SJSA1 (cell line): ENCODE measurements at regions not wholly inside any gene's neighbourhood (a gene's known extent, or its start where the extent isn't known, plus 50 kb on each side); places are given as distances from the start of the nearest gene placed in this dataset.
A peak's percentile ranks its signal among the peaks of the same experiment; 100 is the strongest.
"Not testable (repeated sequence)": the region's sequence is repeated elsewhere in the genome, so short reads cannot be mapped to it uniquely, and the experiment has no call there.

ENCODE experiments used
- DNase-seq, 2 experiments: peaks; one replicate each; pipeline ENCODE4 v3.0.0-alpha.2; 2015 to 2020; ENCODE audit warnings: low spot score in 2 of 2, low read depth in 1 of 2
- H3K27ac ChIP-seq: fragments of 250-450 bp; sonication (Bioruptor Pico); 2 replicates; pipeline ENCODE4 v1.5.1; 2020; ENCODE audit warnings: mild to moderate bottlenecking, moderate library complexity
- H3K27me3 ChIP-seq: fragments of 250-450 bp; sonication (Bioruptor Pico); replicated peaks from 2 replicates; pipeline ENCODE4 v1.5.1; 2020; ENCODE audit warnings: mild to moderate bottlenecking, moderate library complexity
- H3K36me3 ChIP-seq: fragments of 250-450 bp; sonication (Bioruptor Pico); 2 replicates; pipeline ENCODE4 v1.5.1; 2020; ENCODE audit warnings: mild to moderate bottlenecking
- H3K4me1 ChIP-seq: fragments of 250-450 bp; sonication (Bioruptor Pico); replicated peaks from 2 replicates; pipeline ENCODE4 v1.6.1; 2021; ENCODE audit warnings: mild to moderate bottlenecking
- H3K4me3 ChIP-seq: fragments of 250-450 bp; sonication (Bioruptor Pico); 2 replicates; pipeline ENCODE4 v1.5.1; 2020; ENCODE audit warnings: mild to moderate bottlenecking
- H3K9me3 ChIP-seq: fragments of 250-450 bp; sonication (Bioruptor Pico); replicated peaks from 2 replicates; pipeline ENCODE4 v1.5.1; 2020; ENCODE audit warnings: mild to moderate bottlenecking

DNA sequence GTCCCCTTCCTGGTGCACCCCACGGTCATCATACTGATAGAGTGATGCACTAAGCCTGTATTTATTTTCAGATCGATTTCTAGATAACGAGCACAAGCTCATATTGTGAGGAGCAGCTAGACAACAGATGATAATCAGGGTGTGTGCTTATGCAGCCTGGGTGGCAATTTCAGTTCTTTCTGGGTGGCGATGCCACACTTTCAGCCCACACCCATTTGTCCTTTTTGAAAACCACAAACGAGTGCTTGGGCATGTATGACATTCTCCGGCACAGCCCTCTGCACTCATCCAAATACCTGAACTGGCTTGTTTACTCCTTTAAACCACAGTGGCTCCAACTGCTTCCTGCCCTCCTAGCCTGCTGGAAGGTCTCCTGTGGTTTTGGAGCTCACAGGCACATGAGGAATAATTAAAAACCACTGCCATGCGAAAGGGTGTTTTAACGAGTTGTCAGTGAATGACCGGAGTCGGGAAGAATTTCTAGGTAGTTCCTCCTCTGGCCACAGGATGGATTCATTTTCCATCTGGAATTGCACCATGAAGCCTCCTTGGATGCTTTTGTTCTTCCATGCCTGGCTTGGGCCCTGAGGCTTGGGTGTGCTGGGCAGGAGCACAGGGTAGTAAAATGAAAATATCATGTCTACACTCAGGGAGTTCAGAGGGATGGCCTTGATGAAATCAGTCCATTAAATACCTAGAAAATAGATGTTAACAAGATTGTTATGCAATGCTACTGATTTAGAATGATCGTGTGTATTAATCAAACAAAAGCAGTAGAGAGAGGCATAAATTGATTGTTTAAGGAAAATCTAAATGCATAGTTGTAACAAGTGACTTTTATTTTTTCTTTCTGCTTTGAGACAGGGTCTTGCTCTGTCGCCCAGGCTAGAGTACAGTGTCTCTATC lies 52.4 kb upstream of the ITGB1 start:
- H3K4me1 ChIP-seq, result peaks cover 47% of the 10 kb centered on the region
- peak; percentile 97 to 99 for DNase-seq
- no peak overlapping the region for H3K4me3 ChIP-seq
- no peaks in the 10 kb centered on the region for H3K9me3 ChIP-seq
- no peaks in the 10 kb centered on the region for H3K27me3 ChIP-seq
- H3K27ac ChIP-seq, result peak overlapping the region; percentile 87
- H3K36me3 ChIP-seq, result no peaks in the 10 kb centered on the region

GRCh38 chr10:33009244-33010131 lies 51.5 kb upstream of the ITGB1 start:
- peak overlapping the region; percentile 87 for H3K27ac ChIP-seq
- DNase-seq, result no peak

DNA sequence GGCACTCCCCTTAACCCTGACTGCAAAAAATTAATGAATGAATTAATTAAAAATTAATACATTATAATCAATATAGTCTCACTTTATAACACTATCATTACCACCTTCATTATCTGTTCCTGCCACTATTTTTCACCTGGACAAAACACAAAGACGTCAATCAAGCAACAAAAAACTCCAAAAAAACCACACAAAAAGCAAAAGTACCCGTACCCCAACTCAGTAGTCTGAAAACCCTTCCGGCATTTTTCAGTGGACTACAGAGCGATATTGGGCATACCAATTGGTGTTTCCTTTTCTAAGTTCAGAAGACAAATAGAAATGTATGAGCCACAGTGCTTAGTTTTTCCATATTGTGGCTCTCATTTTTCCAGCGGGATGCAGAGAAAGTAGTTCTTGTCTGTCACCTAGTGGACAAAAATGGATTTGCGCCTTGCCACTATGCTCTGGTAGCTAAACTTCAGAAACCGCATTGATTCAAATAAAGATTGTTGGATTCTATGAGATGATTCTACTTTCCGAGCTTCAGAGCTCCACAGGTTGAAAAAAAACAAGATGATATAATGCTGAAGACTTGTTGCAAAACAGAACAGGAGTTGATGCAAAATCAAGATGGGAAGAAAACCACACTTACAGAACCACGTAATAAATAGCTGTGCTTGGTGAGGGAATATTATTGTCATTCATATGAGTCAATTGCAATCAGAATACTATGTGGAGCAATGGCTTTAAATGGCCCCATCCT lies 50.6 kb upstream of the ITGB1 start:
- DNase-seq, result peak; percentile 77 to 84
- Histone ChIP-seq H3K9me3 (no peaks in the 10 kb centered on the region), H3K4me1 (peaks cover 61% of the 10 kb centered on the region), H3K27me3 (no peaks in the 10 kb centered on the region), H3K36me3 (no peaks in the 10 kb centered on the region), H3K4me3 (no peak overlapping the region), H3K27ac (peak overlapping the region; percentile 87)

More at GRCh38 chr10:33009244-33010131, 51.5 kb upstream of the ITGB1 start:
- Histone ChIP-seq H3K4me1 (peaks cover 53% of the 10 kb centered on the region), H3K9me3 (no peaks in the 10 kb centered on the region), H3K27me3 (no peaks in the 10 kb centered on the region), H3K4me3 (no peak overlapping the region), H3K36me3 (no peaks in the 10 kb centered on the region)

DNA sequence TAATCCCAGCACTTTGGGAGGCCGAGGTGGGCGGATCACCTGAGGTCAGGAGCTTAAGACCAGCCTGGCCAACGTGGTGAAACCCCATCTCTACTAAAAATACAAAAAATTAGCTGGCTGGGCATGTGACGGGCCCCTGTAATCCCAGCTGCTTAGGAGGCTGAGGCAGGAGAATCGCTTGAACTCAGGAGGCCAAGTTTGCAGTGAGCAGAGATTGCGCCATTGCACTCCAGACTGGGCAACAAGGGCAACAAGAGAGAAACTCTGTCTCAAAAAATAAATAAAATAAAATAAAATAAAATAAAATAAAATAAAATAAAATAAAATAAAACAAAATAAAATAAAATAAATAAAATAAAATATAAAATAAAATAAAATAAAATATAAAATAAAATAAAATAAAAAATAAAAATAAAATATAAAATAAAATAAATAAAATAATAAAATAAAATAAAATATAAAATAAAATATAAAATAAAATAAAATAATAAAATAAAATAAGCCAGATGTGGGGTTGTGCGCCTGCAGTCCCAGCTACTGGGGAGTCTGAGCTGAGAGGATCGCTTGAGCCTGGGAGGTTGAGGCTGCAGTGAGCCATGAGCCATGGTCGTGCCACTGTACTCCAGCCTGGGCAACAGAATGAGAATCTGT lies 49.8 kb upstream of the ITGB1 start:
- not testable (repeated sequence) for H3K36me3 ChIP-seq, DNase-seq, H3K4me3 ChIP-seq, H3K27me3 ChIP-seq, H3K27ac ChIP-seq, H3K9me3 ChIP-seq
- H3K4me1 ChIP-seq, result peaks cover 61% of the 10 kb centered on the region
